Left lobe of liver (tissue), 2 donors: ENCODE measurements at regions not wholly inside any gene's neighbourhood (a gene's known extent, or its start where the extent isn't known, plus 50 kb on each side); places are given as distances from the start of the nearest gene placed in this dataset.

Source experiments
- ATAC-seq: fragments of 200-7000 bp; cut with Tn5 transposase; one replicate; pipeline ENCODE4 v1.9.1; 2020; ENCODE audit warnings: mild to moderate bottlenecking, moderate library complexity
- DNase-seq: peaks from one replicate; pipeline ENCODE4 v3.0.0-alpha.2; 2020; ENCODE audit warnings: low spot score
- donor health status: DM: no; HTN: no; CAD: no; lungs with moderate emphysema.
- donor health status: DM: no; HTN: yes; CAD: no.

GRCh38 chr3:72381584-72381983, 466.7 kb downstream of the SHQ1 start:
- DNase-seq (no peak), ATAC-seq (no peak)

- ATAC-seq: no peak
- DNase-seq: no peak
These were observed 467.3 kb downstream of the SHQ1 start for GRCh38 chr3:72380711-72381493.

GRCh38 chr3:72380193-72380592, 468.1 kb downstream of the SHQ1 start:
- DNase-seq (no peak), ATAC-seq (no peak)

- DNase-seq (no peak), ATAC-seq (peak; percentile 5)
These were observed 468.6 kb downstream of the SHQ1 start for GRCh38 chr3:72379500-72380187.

GRCh38 chr3:72378287-72378686, 470.0 kb downstream of the SHQ1 start:
- ATAC-seq (peak; percentile 15), DNase-seq (no peak)

GRCh38 chr3:72376956-72377710, 471.1 kb downstream of the SHQ1 start:
- DNase-seq (peak; percentile 62), ATAC-seq (peak; percentile 93)

- DNase-seq (no peak), ATAC-seq (no peak)
These were observed 472.8 kb downstream of the SHQ1 start for GRCh38 chr3:72375237-72376076.

- DNase-seq (no peak), ATAC-seq (peak; percentile 15)
These were observed 475.1 kb downstream of the SHQ1 start for GRCh38 chr3:72373139-72373538.

GRCh38 chr3:72372161-72372560, 476.1 kb downstream of the SHQ1 start:
- DNase-seq (no peak), ATAC-seq (no peak)

- ATAC-seq (no peak), DNase-seq (no peak)
These were observed 476.8 kb downstream of the SHQ1 start for GRCh38 chr3:72371431-72371830.

GRCh38 chr3:72370947-72371346, 477.3 kb downstream of the SHQ1 start:
- no peak for DNase-seq
- ATAC-seq: no peak

GRCh38 chr3:72369681-72370080, 478.6 kb downstream of the SHQ1 start:
- no peak for DNase-seq
- ATAC-seq: no peak

GRCh38 chr3:72368331-72368975, 479.8 kb downstream of the SHQ1 start:
- DNase-seq: no peak

GRCh38 chr3:72361990-72362389, 486.3 kb downstream of the SHQ1 start:
- DNase-seq (no peak), ATAC-seq (no peak)

More at GRCh38 chr3:72368331-72368975, 479.8 kb downstream of the SHQ1 start:
- ATAC-seq: no peak

- DNase-seq (no peak), ATAC-seq (no peak)
These were observed 488.5 kb downstream of the SHQ1 start for GRCh38 chr3:72359743-72360142.

- ATAC-seq (no peak), DNase-seq (no peak)
These were observed 493.1 kb downstream of the SHQ1 start for GRCh38 chr3:72355168-72355567.

GRCh38 chr3:72354486-72354885, 493.8 kb downstream of the SHQ1 start:
- DNase-seq (no peak), ATAC-seq (no peak)

- ATAC-seq (no peak), DNase-seq (peak; percentile 19)
These were observed 494.8 kb downstream of the SHQ1 start for GRCh38 chr3:72353236-72354128.

- ATAC-seq (no peak), DNase-seq (peak; percentile 16)
These were observed 496.1 kb downstream of the SHQ1 start for GRCh38 chr3:72352176-72352575.
